WERI-Rb-1 (cell line): ENCODE measurements at regions not wholly inside any gene's neighbourhood (a gene's known extent, or its start where the extent isn't known, plus 50 kb on each side); places are given as distances from the start of the nearest gene placed in this dataset.
"Not testable (repeated sequence)": the region's sequence is repeated elsewhere in the genome, so short reads cannot be mapped to it uniquely, and the experiment has no call there.

Experiments
- DNase-seq: peaks from one replicate; pipeline ENCODE4 v3.0.0-alpha.2; 2020
- H3K27ac ChIP-seq: fragments of 250-450 bp; sonication (Bioruptor Pico); 2 replicates; pipeline ENCODE4 v1.5.1; 2020; ENCODE audit warnings: mild to moderate bottlenecking, moderate library complexity
- H3K27me3 ChIP-seq: fragments of 250-450 bp; sonication (Bioruptor Pico); 2 replicates; pipeline ENCODE4 v1.5.1; 2021; ENCODE audit warnings: mild to moderate bottlenecking, low read depth, moderate library complexity; ENCODE audit not compliant: insufficient read depth, severe bottlenecking
- H3K36me3 ChIP-seq: fragments of 250-450 bp; sonication (Bioruptor Pico); 2 replicates; pipeline ENCODE4 v1.5.1; 2020; ENCODE audit warnings: mild to moderate bottlenecking, moderate library complexity
- H3K4me3 ChIP-seq: 2 replicates; pipeline ENCODE4 v1.5.1; 2011; ENCODE audit warnings: low read depth, mild to moderate bottlenecking, control low read depth, low read length
- H3K9me3 ChIP-seq: fragments of 250-450 bp; sonication (Bioruptor Pico); 2 replicates; pipeline ENCODE4 v1.5.1; 2021; ENCODE audit warnings: mild to moderate bottlenecking, moderate library complexity; ENCODE audit not compliant: severe bottlenecking
- TF ChIP-seq, protein P1 (sequence below): IDR thresholded peaks from 2 replicates; pipeline ENCODE4 v1.5.1; 2011; ENCODE audit warnings: low read depth, mild to moderate bottlenecking, control low read depth, inconsistent platforms, low read length

DNA sequence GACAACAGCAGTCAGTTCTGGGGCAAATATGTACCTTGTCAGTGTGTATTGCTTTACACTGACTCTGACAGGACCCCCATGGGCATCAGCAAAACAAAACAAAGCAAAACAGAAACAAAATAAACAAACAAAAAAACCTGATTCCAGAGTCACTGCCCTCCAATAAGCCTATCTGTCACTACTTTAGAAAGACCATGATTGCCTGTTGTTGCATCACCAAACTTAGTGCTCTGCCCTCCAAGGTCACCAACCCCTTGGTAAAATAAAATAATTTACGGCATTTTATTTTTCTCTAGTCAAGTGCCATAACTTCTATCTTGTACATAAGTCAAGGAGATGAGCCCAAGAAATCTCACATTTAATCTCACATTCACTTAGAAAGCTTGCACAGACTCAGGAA is 120.9 kb upstream of the ADAMTS3 start:
- Histone ChIP-seq H3K4me3 (no peak overlapping the region), H3K27me3 (no peaks in the 10 kb centered on the region), H3K36me3 (no peaks in the 10 kb centered on the region), H3K27ac (no peak overlapping the region), H3K9me3 (no peaks in the 10 kb centered on the region)
- TF ChIP-seq, protein P1, sequence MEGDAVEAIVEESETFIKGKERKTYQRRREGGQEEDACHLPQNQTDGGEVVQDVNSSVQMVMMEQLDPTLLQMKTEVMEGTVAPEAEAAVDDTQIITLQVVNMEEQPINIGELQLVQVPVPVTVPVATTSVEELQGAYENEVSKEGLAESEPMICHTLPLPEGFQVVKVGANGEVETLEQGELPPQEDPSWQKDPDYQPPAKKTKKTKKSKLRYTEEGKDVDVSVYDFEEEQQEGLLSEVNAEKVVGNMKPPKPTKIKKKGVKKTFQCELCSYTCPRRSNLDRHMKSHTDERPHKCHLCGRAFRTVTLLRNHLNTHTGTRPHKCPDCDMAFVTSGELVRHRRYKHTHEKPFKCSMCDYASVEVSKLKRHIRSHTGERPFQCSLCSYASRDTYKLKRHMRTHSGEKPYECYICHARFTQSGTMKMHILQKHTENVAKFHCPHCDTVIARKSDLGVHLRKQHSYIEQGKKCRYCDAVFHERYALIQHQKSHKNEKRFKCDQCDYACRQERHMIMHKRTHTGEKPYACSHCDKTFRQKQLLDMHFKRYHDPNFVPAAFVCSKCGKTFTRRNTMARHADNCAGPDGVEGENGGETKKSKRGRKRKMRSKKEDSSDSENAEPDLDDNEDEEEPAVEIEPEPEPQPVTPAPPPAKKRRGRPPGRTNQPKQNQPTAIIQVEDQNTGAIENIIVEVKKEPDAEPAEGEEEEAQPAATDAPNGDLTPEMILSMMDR, result no peak
- DNase-seq, result no peak

DNA sequence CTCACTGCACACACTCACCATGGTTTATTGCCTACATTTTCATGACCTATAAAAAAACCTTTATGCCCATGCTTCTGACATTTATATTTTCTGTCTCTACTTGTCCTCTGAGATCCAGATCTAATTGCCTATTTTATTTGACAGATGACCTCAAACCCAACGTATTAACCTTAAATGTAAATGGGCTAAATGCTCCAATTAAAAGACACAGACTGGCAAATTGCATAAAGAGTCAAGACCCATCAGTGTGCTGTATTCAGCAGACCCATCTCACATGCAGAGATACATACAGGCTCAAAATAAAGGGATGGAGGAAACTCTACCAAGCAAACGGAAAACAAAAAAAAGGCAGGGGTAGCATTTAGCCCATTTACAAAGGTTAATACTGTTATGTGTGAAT is 117.4 kb upstream of the ADAMTS3 start:
- DNase-seq, H3K36me3 ChIP-seq, H3K9me3 ChIP-seq, H3K27ac ChIP-seq, H3K27me3 ChIP-seq, H3K4me3 ChIP-seq: not testable (repeated sequence)

DNA sequence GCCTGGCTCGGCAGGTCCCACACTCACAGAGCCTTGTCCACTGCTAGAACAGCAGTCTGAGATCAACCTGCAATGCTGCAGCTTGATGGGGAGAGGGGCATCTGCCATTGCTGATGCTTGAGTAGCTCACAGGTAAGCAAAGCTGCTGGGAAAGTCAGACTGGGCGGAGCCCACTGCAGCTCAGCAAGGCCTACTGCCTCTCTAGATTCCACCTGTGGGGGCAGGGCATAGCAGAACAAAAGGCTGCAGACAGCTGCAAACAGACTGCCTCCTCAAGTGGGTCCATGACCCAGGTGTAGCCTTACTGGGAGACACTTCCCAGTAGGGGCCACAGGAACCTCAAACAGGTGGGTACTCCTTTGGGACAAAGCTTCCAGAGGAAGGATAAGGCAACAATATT is 110.6 kb upstream of the ADAMTS3 start:
- H3K9me3 ChIP-seq, result no peaks in the 10 kb centered on the region
- no peak overlapping the region for H3K4me3 ChIP-seq
- H3K36me3 ChIP-seq, result no peaks in the 10 kb centered on the region
- H3K27ac ChIP-seq, result no peak overlapping the region
- TF ChIP-seq, protein P1, result no peak
- H3K27me3 ChIP-seq, result no peaks in the 10 kb centered on the region
- no peak for DNase-seq

DNA sequence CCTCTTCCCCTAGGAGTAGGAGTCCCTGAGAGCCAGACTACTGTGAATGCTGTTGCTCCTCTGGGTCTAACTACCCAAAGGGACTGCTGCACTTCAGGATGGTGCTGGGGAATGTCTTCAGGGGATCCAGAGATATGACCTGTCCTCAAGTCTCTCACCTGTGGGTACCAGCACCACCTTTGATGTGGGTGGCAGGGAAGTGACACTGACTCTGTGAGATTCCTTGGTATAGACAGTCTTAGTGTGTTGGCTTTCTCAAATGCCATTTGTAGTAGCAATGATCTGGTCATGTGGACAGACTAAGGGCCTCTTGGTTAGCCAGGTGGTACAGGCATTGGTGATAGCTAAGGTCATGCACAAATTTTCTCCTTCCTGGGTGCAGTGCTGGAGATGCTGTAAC is 108.9 kb upstream of the ADAMTS3 start:
- no peaks in the 10 kb centered on the region for H3K36me3 ChIP-seq
- H3K9me3 ChIP-seq, result no peaks in the 10 kb centered on the region
- H3K4me3 ChIP-seq, result no peak overlapping the region
- TF ChIP-seq, protein P1, result no peak
- no peak overlapping the region for H3K27ac ChIP-seq
- DNase-seq, result no peak
- no peaks in the 10 kb centered on the region for H3K27me3 ChIP-seq

DNA sequence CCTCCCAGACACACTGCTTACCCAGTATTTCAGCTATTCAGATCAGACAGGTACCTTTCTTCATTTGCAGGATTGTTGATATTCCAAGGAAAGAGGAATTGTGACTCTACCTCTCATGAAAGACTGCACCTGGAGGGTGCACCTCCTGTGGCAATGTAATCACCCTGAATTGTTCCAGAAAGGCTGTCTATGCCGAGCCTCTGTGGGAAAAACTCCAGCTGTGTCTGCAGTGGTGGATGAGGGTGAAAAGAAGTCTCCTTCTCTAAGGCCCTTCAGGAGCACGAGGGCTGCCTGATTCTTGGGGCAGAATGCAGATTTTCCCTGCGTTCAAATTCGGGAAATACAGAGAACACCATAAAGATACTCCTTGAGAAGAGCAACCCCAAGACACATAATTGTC is 108.2 kb upstream of the ADAMTS3 start:
- no peak for DNase-seq
- H3K36me3 ChIP-seq, result no peaks in the 10 kb centered on the region
- no peak overlapping the region for H3K27ac ChIP-seq
- TF ChIP-seq, protein P1, result no peak
- H3K9me3 ChIP-seq, result no peaks in the 10 kb centered on the region
- H3K27me3 ChIP-seq, result no peaks in the 10 kb centered on the region
- H3K4me3 ChIP-seq, result no peak overlapping the region

DNA sequence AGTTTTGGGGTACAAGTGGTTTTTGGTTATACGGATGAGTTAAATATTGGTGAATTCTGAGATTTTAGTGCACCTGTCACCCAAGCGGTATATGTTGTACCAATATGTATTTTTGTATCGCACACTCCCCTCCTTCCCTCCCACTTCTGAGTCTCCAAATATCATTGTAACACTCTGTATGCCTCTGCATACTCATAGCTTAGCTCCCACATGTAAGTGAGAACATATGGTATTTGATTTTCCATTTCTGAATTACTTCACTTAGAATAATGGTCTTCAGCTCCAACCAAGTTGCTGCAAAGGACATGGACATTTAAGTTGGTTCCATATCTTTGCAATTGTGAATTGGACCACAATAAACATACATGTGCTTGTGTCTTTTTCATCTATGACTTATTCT is 103.0 kb upstream of the ADAMTS3 start:
- Histone ChIP-seq H3K36me3 (no peaks in the 10 kb centered on the region), H3K9me3 (no peaks in the 10 kb centered on the region), H3K27ac (no peak overlapping the region), H3K4me3 (no peak overlapping the region), H3K27me3 (no peaks in the 10 kb centered on the region)
- TF ChIP-seq, protein P1, result no peak
- DNase-seq, result no peak
